ENCODE measurements at regions not wholly inside any gene's neighbourhood (a gene's known extent, or its start where the extent isn't known, plus 50 kb on each side); places are given as distances from the start of the nearest gene placed in this dataset.

DNA sequence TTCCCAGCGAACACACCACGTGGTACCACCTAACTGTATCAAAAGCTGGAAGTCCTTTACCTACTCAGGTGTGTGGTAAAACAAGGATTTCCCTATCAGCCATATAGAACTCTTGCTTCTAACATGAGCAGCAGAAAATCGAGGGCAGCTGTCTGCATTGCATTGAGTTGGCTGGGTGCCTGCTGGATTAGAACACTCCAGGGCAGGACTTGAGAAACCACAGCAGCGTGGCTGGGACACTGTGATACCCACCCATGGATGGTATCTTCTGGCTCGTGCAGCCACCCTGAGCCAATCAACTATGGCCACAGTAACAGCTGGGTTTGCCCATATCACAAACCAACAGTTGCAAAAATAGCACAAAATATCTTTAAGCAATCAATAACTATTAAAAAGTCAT, 188.3 kb downstream of the FBXO15 start:
- peaks cover 14% of the 10 kb centered on the region for H3K4me1 ChIP-seq (ENCODE audit: control insufficient read depth, low read depth, low read length)
- no peak overlapping the region for H3K4me3 ChIP-seq (ENCODE audit: low read length)
- H3K36me3 ChIP-seq (ENCODE audit: control insufficient read depth, low read depth, low read length), result no peaks in the 10 kb centered on the region
- H3K27ac ChIP-seq (ENCODE audit: low read length), result no peak overlapping the region
- H3K9ac ChIP-seq (ENCODE audit: low read length), result no peak overlapping the region
- H3K27me3 ChIP-seq (ENCODE audit: control insufficient read depth, insufficient read depth, low read length), result no peaks in the 10 kb centered on the region
- H3K9me3 ChIP-seq (ENCODE audit: control insufficient read depth, low read depth, low read length), result no peaks in the 10 kb centered on the region

DNA sequence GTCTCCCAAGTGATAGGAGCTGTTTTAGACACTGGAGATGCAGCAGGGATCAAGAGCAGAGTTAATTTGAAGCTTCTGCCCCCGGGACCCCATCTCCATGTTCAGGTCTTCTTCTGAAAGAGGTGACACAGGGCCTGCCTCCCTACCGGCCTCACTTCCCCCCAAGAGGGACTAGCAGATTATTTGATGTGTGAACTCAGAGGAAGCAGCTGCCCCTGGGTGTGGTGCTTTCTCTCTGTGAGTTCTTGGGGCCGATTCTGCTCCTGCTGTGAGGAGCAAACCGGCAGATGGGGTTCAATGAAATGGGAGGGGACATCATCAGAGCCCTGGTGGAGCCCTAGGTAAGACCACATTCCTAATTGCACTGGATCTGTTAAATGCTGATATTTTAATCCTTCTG, 193.4 kb downstream of the FBXO15 start:
- no peaks in the 10 kb centered on the region for H3K9me3 ChIP-seq (ENCODE audit: control insufficient read depth, low read depth, low read length)
- no peak overlapping the region for H3K27ac ChIP-seq (ENCODE audit: low read length)
- no peak overlapping the region for H3K9ac ChIP-seq (ENCODE audit: low read length)
- no peaks in the 10 kb centered on the region for H3K27me3 ChIP-seq (ENCODE audit: control insufficient read depth, insufficient read depth, low read length)
- no peak overlapping the region for H3K4me3 ChIP-seq (ENCODE audit: low read length)
- peaks cover 14% of the 10 kb centered on the region for H3K4me1 ChIP-seq (ENCODE audit: control insufficient read depth, low read depth, low read length)
- no peaks in the 10 kb centered on the region for H3K36me3 ChIP-seq (ENCODE audit: control insufficient read depth, low read depth, low read length)

DNA sequence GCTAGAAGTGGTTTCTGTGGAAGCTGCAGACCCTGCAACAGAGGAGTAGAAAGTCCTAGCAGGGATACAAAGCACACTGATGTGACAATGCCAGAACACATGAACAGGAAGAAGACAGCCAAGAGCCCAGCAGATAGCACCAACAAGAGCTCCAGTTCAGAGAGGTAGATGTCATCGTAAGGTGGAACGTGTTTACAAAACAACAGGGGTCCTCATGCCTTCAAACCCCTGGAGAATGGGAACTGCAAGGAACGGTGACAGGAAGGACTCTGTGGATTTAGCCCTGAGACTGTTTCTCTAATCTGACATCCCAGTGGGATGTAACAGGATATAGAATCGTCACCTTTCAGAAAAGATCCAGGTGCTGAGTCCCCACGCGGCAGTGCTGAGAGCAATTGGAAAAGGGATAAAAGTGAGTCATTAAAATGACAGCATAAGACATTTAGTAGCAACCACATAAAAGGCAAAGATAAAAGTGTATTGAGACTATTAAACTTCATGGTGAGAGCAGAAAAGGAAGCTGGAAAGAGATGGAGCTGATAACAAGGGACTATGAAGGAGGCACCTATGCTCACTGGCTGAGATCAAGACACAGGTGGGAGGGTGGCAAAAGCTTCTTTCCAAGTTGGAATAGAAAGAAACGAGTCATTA, 195.2 kb downstream of the FBXO15 start:
- H3K4me3 ChIP-seq (ENCODE audit: low read length), result no peak overlapping the region
- H3K9ac ChIP-seq (ENCODE audit: low read length), result no peak overlapping the region
- no peaks in the 10 kb centered on the region for H3K27me3 ChIP-seq (ENCODE audit: control insufficient read depth, insufficient read depth, low read length)
- H3K9me3 ChIP-seq (ENCODE audit: control insufficient read depth, low read depth, low read length), result no peaks in the 10 kb centered on the region
- H3K4me1 ChIP-seq (ENCODE audit: control insufficient read depth, low read depth, low read length), result peaks cover 10% of the 10 kb centered on the region
- no peak overlapping the region for H3K27ac ChIP-seq (ENCODE audit: low read length)
- no peaks in the 10 kb centered on the region for H3K36me3 ChIP-seq (ENCODE audit: control insufficient read depth, low read depth, low read length)

DNA sequence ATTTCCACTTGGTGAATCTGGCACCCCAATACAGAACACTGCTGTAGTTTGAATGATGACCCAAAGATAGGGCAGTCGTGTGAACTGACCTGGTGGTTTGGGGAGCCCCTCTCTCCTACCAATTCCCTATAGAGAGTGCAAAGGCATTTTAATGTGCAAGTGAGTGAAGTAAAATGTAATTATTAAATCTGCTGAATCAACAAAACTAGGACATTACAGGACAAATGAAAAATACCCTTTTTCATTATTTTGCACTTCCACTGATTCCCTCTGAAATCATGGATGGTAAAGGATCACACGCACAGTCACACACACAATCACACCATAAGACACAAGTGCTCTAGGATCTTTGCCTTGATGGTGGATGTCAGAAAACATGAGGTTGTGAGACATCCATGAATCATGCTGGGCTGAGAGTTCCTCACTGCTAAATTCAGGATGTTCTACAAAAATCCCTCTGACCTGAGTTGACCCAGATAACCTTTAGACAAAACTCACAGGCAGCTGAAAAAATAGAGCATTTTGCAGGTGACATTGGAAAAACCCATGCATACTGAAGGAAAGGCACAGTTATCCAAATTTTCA, 197.4 kb downstream of the FBXO15 start:
- H3K27me3 ChIP-seq (ENCODE audit: control insufficient read depth, insufficient read depth, low read length), result no peaks in the 10 kb centered on the region
- H3K4me1 ChIP-seq (ENCODE audit: control insufficient read depth, low read depth, low read length), result no peaks in the 10 kb centered on the region
- no peak overlapping the region for H3K9ac ChIP-seq (ENCODE audit: low read length)
- no peaks in the 10 kb centered on the region for H3K9me3 ChIP-seq (ENCODE audit: control insufficient read depth, low read depth, low read length)
- H3K27ac ChIP-seq (ENCODE audit: low read length), result no peak overlapping the region
- H3K4me3 ChIP-seq (ENCODE audit: low read length), result no peak overlapping the region
- H3K36me3 ChIP-seq (ENCODE audit: control insufficient read depth, low read depth, low read length), result no peaks in the 10 kb centered on the region

DNA sequence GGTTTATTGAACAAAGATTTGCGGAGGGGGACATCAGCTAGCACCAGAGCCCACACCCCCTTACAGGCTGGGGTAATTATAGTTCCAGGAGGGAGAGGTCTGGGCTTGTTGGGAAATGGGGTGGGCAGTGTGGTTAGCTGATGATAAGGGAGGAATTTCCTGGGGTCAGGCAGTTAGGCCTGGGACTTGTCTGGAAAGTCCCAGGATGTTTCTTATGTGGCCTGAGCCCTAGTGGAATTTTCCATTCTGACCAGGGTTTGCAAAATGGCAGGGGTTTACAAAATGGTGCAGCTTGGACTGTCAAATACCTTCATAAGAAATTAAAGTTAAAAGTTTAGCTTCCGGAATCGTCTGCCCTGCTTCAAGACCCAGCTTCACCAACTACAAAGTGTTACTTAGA, 199.1 kb downstream of the FBXO15 start:
- no peak overlapping the region for H3K27ac ChIP-seq (ENCODE audit: low read length)
- no peaks in the 10 kb centered on the region for H3K27me3 ChIP-seq (ENCODE audit: control insufficient read depth, insufficient read depth, low read length)
- H3K36me3 ChIP-seq (ENCODE audit: control insufficient read depth, low read depth, low read length), result no peaks in the 10 kb centered on the region
- H3K4me3 ChIP-seq (ENCODE audit: low read length), result no peak overlapping the region
- H3K9me3 ChIP-seq (ENCODE audit: control insufficient read depth, low read depth, low read length), result no peaks in the 10 kb centered on the region
- no peak overlapping the region for H3K9ac ChIP-seq (ENCODE audit: low read length)
- no peaks in the 10 kb centered on the region for H3K4me1 ChIP-seq (ENCODE audit: control insufficient read depth, low read depth, low read length)

DNA sequence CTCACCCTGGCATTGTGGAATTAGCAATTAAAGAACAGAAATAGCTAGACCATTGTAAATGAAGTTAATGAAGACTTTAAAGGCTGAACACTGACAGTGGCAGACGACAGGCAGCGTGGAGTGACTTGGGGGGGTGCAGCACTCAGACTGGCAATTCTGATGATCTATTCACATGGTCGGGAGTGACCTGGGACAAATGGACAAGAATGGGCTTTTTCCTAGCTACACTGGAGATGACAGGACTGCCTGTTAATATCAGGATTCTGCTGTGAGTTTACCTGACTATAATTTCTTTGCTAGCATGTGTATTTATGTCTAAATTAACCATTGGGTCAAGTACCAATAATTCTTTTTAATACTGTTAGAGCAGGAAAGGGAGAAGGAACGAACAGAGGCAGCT, 199.6 kb downstream of the FBXO15 start:
- Histone ChIP-seq H3K9ac (ENCODE audit: low read length) (no peak overlapping the region), H3K4me1 (ENCODE audit: control insufficient read depth, low read depth, low read length) (no peaks in the 10 kb centered on the region), H3K4me3 (ENCODE audit: low read length) (no peak overlapping the region), H3K9me3 (ENCODE audit: control insufficient read depth, low read depth, low read length) (no peaks in the 10 kb centered on the region), H3K36me3 (ENCODE audit: control insufficient read depth, low read depth, low read length) (no peaks in the 10 kb centered on the region), H3K27ac (ENCODE audit: low read length) (no peak overlapping the region), H3K27me3 (ENCODE audit: control insufficient read depth, insufficient read depth, low read length) (no peaks in the 10 kb centered on the region)

DNA sequence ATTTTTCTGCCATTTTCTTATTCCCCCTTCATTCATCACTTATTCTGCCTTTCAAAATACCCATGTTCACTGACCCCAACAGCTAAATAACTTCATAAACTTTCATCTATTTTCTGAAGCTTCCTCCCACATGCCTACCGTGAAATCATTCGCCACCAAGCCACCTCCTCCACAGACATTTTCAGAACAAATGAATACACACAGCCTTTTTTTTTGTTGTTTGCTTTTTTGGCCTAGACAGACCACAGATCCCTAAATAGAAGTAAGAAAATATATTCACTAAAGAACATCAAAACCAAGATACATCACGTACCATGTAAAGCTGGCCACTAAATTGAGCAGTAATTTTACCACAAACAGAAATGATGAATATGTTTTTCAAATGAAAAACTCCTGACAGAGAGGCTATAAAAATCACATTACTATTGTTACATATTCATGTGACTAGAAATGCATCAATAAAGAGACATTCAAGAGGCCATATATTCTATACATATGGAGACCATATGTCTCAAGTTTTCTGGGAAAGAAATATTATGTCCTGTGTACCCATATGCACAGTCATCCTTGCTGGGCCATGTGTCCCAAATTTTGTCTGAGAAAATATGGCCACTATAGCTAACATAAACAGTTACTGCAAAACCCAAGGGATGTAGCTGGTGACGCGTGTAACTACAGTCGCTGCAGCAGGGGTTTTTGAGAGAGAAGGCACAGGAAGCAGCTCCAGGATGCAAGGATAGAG, 200.3 kb downstream of the FBXO15 start:
- Histone ChIP-seq H3K4me1 (ENCODE audit: control insufficient read depth, low read depth, low read length) (no peaks in the 10 kb centered on the region), H3K27ac (ENCODE audit: low read length) (no peak overlapping the region), H3K9ac (ENCODE audit: low read length) (no peak overlapping the region), H3K4me3 (ENCODE audit: low read length) (no peak overlapping the region), H3K9me3 (ENCODE audit: control insufficient read depth, low read depth, low read length) (no peaks in the 10 kb centered on the region), H3K36me3 (ENCODE audit: control insufficient read depth, low read depth, low read length) (no peaks in the 10 kb centered on the region), H3K27me3 (ENCODE audit: control insufficient read depth, insufficient read depth, low read length) (no peaks in the 10 kb centered on the region)

DNA sequence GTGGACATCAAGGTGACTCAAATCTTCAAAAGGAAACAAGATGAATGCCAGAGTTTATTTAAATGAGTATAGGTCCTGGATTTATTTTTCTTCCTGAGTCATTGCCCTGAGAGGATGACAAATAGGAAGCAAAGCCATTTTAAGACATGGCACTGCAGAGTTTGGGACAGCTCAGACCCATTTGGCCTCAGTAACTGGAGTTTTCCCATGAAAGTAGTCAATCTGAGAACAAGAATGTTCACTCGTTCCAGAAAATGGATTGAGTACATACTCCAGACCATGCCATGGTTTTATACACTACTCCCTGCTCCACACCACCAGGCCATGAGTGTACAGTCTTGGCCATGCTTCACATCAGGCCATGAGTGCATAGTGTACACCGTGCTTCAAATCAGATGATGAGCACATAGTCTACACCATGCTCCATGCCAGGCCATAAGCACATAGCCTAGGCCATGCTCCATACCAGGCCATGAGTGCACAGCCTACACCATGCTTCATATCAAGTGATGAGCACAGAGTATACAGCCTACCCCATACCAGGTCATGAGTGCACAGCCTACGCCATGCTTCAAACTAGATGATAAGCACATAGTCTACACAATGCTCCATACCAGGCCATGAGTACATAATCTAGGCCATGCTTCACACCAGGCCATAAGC, 202.4 kb downstream of the FBXO15 start:
- Histone ChIP-seq H3K27me3 (ENCODE audit: control insufficient read depth, insufficient read depth, low read length) (no peaks in the 10 kb centered on the region), H3K4me1 (ENCODE audit: control insufficient read depth, low read depth, low read length) (no peaks in the 10 kb centered on the region), H3K36me3 (ENCODE audit: control insufficient read depth, low read depth, low read length) (no peaks in the 10 kb centered on the region), H3K9ac (ENCODE audit: low read length) (no peak overlapping the region), H3K9me3 (ENCODE audit: control insufficient read depth, low read depth, low read length) (no peaks in the 10 kb centered on the region), H3K27ac (ENCODE audit: low read length) (no peak overlapping the region), H3K4me3 (ENCODE audit: low read length) (no peak overlapping the region)

DNA sequence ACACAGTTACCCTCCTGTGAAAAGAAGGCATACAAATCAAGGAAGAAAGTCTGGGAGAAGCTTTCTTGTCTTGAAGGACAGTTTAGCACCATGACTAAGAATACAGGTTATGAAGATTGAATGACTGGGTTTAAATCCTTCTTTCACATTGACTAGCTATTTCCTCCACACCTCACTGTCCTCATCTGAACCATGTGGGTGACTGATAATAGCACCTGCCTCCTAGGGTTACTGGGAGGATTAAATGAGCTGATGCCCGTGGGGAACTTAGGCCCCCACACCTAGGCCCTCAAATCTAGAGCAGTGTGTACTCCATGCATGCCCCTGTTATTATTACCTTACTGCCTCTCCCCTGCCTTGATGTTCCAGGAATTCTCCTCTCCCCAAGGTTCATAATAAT, 202.9 kb downstream of the FBXO15 start:
- H3K27me3 ChIP-seq (ENCODE audit: control insufficient read depth, insufficient read depth, low read length), result no peaks in the 10 kb centered on the region
- H3K27ac ChIP-seq (ENCODE audit: low read length), result no peak overlapping the region
- H3K9me3 ChIP-seq (ENCODE audit: control insufficient read depth, low read depth, low read length), result no peaks in the 10 kb centered on the region
- no peaks in the 10 kb centered on the region for H3K4me1 ChIP-seq (ENCODE audit: control insufficient read depth, low read depth, low read length)
- H3K4me3 ChIP-seq (ENCODE audit: low read length), result no peak overlapping the region
- no peak overlapping the region for H3K9ac ChIP-seq (ENCODE audit: low read length)
- no peaks in the 10 kb centered on the region for H3K36me3 ChIP-seq (ENCODE audit: control insufficient read depth, low read depth, low read length)

DNA sequence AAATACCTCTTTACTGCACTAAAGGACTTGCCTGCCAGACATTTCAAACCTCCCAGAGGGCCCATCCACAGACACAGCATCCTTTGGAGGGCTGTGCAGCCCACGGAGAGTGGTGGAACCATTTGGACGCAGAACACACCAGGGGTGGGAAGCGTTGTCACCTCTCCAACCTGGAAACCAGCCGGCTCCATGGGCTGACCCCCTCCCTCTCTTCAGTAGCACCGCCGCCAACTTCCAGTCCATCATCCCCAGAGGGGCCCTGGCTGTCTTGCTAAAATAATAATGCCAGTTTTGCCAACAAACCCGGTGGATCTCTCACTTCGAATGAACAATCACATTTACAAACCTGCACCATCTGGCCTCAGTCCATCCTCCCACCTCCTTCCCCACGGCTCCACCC, 203.9 kb downstream of the FBXO15 start:
- H3K36me3 ChIP-seq (ENCODE audit: control insufficient read depth, low read depth, low read length), result no peaks in the 10 kb centered on the region
- no peaks in the 10 kb centered on the region for H3K9me3 ChIP-seq (ENCODE audit: control insufficient read depth, low read depth, low read length)
- no peak overlapping the region for H3K9ac ChIP-seq (ENCODE audit: low read length)
- H3K4me1 ChIP-seq (ENCODE audit: control insufficient read depth, low read depth, low read length), result no peaks in the 10 kb centered on the region
- no peaks in the 10 kb centered on the region for H3K27me3 ChIP-seq (ENCODE audit: control insufficient read depth, insufficient read depth, low read length)
- H3K27ac ChIP-seq (ENCODE audit: low read length), result no peak overlapping the region
- no peak overlapping the region for H3K4me3 ChIP-seq (ENCODE audit: low read length)

DNA sequence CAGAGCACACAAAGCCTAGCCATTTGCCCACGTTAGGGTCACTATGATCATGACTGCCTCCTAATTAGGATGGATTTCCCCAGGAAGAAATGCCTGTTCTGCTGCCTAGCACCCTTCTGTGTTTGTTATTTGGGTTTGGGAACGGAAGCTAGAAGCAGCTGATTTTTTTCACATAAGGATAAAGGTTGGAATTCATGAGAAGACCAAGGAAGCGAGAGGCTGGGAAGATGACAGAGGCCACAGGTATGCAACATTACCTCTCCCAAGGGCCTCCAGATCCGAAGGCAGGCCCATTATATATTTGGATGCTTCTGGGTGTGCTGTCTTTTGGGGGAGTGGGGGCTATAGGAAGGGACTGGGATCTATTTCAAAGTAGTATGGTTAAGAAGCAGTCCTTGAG, 204.7 kb downstream of the FBXO15 start:
- Histone ChIP-seq H3K27me3 (ENCODE audit: control insufficient read depth, insufficient read depth, low read length) (no peaks in the 10 kb centered on the region), H3K9ac (ENCODE audit: low read length) (no peak overlapping the region), H3K4me3 (ENCODE audit: low read length) (no peak overlapping the region), H3K9me3 (ENCODE audit: control insufficient read depth, low read depth, low read length) (no peaks in the 10 kb centered on the region), H3K36me3 (ENCODE audit: control insufficient read depth, low read depth, low read length) (no peaks in the 10 kb centered on the region), H3K4me1 (ENCODE audit: control insufficient read depth, low read depth, low read length) (no peaks in the 10 kb centered on the region), H3K27ac (ENCODE audit: low read length) (no peak overlapping the region)
